Pancreas (tissue), 10 donors: ENCODE measurements at regions not wholly inside any gene's neighbourhood (a gene's known extent, or its start where the extent isn't known, plus 50 kb on each side); places are given as distances from the start of the nearest gene placed in this dataset.

ENCODE experiments used
- ATAC-seq, 4 donors: fragments of 200-7000 bp; cut with Tn5 transposase; one replicate each; pipeline versions ENCODE4 v1.8.0 to v1.9.1; 2020; ENCODE audit warnings: mild to moderate bottlenecking in 4 of 4, moderate library complexity in 4 of 4
- DNase-seq, 6 donors: peaks; one replicate each; pipeline ENCODE4 v3.0.0-alpha.2; 2020
- FAIRE-seq: peaks from 2 replicates; lab custom pipeline; 2012; peaks lifted over from hg19 to GRCh38; lab: Jason Lieb, UNC
- H3K27ac ChIP-seq, 4 donors: fragments of 200-600 bp; sonication (generic); 1 replicate in 3 of 4; 2 replicates in 1 of 4; pipeline versions ENCODE4 v1.5.0 to v1.8.0; 2020
- H3K27me3 ChIP-seq, 4 donors: fragments of 200-600 bp; one replicate each; pipeline ENCODE4 v1.8.0; 2021
- H3K36me3 ChIP-seq, 3 donors: fragments of 200-600 bp; sonication (generic) in 1 of 3; one replicate each; pipeline versions ENCODE4 v1.5.0 to v1.8.0; 2020 to 2021
- H3K4me1 ChIP-seq, 3 donors: fragments of 200-600 bp; one replicate each; pipeline ENCODE4 v1.8.0; 2021
- H3K4me3 ChIP-seq, 4 donors: fragments of 200-600 bp; sonication (generic) in 2 of 4; one replicate each; pipeline versions ENCODE4 v1.5.0 to v1.8.0; 2020 to 2021
- H3K9me3 ChIP-seq, 4 donors: fragments of 200-600 bp; one replicate each; pipeline ENCODE4 v1.8.0; 2021
- CTCF ChIP-seq, 4 donors: fragments of 200-600 bp; sonication (generic) in 3 of 4; IDR thresholded peaks; one replicate each; pipeline versions ENCODE4 v1.5.0 to v1.8.0; 2021; ENCODE audit warnings: antibody characterized with exemption in 4 of 4
- WGBS, 2 donors: extraction: QIAGEN DNeasy Blood & Tissue Kit; methylation state at CpG; one replicate each; pipeline ENCODE4 v1.1.7; 2013; 5-methylcytosine and 5-hydroxymethylcytosine counted together
- intact Hi-C, 3 donors: fragments of 100-400 bp; cut with DNase I; formaldehyde crosslinking; loops; one replicate each; pipeline versions ENCODE4 v1.11.1 to v1.14.2; 2022
- donor health status: healthy with polysubstance abuse.
- donor health status: DM: no; HTN: no; CAD: no; lungs with moderate emphysema.
- donor health status: DM: no; HTN: no; CAD: no.
- donor health status: control.
- donor health status: control.
- donor health status: Bipolar disorder and iron deficiency.
- donor health status: DM: yes; HTN: yes; CAD: no.
- donor health status: DM: no; HTN: no; CAD: no.
- donor health status: DM: no; HTN: no; CAD: no.
- donor health status: DM: yes; HTN: yes; CAD: no.

GRCh38 chr2:226452768-226453167 lies 346.9 kb downstream of the IRS1 start:
- intact Hi-C loops: no loop called here
- no peak for DNase-seq
- FAIRE-seq: no peak
- H3K36me3 ChIP-seq: no peaks in the 10 kb centered on the region
- no peak for TF ChIP-seq CTCF (IDR thresholded peaks at IDR 0.05)
- H3K9me3 ChIP-seq: peaks cover 0 to 4% (median 0%) of the 10 kb centered on the region in 4 donors
- H3K27ac ChIP-seq: no peak overlapping the region
- no peak for ATAC-seq
- 80 to 93% methylated on average over 2 of the region's 2 CpGs for WGBS, 2 donors
- H3K4me1 ChIP-seq: no peaks in the 10 kb centered on the region
- H3K4me3 ChIP-seq: no peak overlapping the region
- H3K27me3 ChIP-seq: no peaks in the 10 kb centered on the region

GRCh38 chr2:226451486-226451885 lies 348.1 kb downstream of the IRS1 start:
- ATAC-seq (no peak), FAIRE-seq (no peak), DNase-seq (no peak)
- no peak overlapping the region for H3K27ac ChIP-seq
- no peaks in the 10 kb centered on the region for H3K27me3 ChIP-seq
- 86 to 88% methylated on average over 2 of the region's 2 CpGs for WGBS, 2 donors
- TF ChIP-seq CTCF (IDR thresholded peaks at IDR 0.05): no peak
- peaks cover 0 to 3% (median 0%) of the 10 kb centered on the region in 3 donors for H3K4me1 ChIP-seq
- intact Hi-C loops: no loop called here
- peaks cover 0 to 4% (median 0%) of the 10 kb centered on the region in 4 donors for H3K9me3 ChIP-seq
- no peak overlapping the region for H3K4me3 ChIP-seq
- H3K36me3 ChIP-seq: no peaks in the 10 kb centered on the region

- H3K27ac ChIP-seq: no peak overlapping the region
- DNase-seq (no peak), FAIRE-seq (no peak), ATAC-seq (no peak)
- no peaks in the 10 kb centered on the region for H3K27me3 ChIP-seq
- H3K4me1 ChIP-seq: peaks cover 0 to 3% (median 0%) of the 10 kb centered on the region in 3 donors
- no peaks in the 10 kb centered on the region for H3K36me3 ChIP-seq
- no peak overlapping the region for H3K4me3 ChIP-seq
- peaks cover 0 to 4% (median 0%) of the 10 kb centered on the region in 4 donors for H3K9me3 ChIP-seq
- 90 to 94% methylated on average over 6 of the region's 6 CpGs for WGBS, 2 donors
- TF ChIP-seq CTCF (IDR thresholded peaks at IDR 0.05): no peak
- intact Hi-C loops: no loop called here
These were observed 349.5 kb downstream of the IRS1 start for GRCh38 chr2:226450141-226450540.

GRCh38 chr2:226447338-226448300 lies 352.0 kb downstream of the IRS1 start:
- Histone ChIP-seq H3K27me3 (no peaks in the 10 kb centered on the region), H3K9me3 (no peaks in the 10 kb centered on the region), H3K4me3 (no peak overlapping the region), H3K27ac (no peak overlapping the region), H3K36me3 (no peaks in the 10 kb centered on the region), H3K4me1 (peaks cover 0 to 3% (median 0%) of the 10 kb centered on the region in 3 donors)
- 50 to 54% methylated on average over 5 of the region's 5 CpGs for WGBS, 2 donors
- no peak for TF ChIP-seq CTCF (IDR thresholded peaks at IDR 0.05)
- DNase-seq (peak in 1 of 6 donors; percentile 16), FAIRE-seq (no peak), ATAC-seq (peak; percentile 37 to 75 (median 54))
- intact Hi-C loops: no loop called here
